ENCODE measurements at regions not wholly inside any gene's neighbourhood (a gene's known extent, or its start where the extent isn't known, plus 50 kb on each side); places are given as distances from the start of the nearest gene placed in this dataset.
"Not testable (repeated sequence)": the region's sequence is repeated elsewhere in the genome, so short reads cannot be mapped to it uniquely, and the experiment has no call there.

GRCh38 chr12:72742568-72742967, 470.4 kb downstream of the TRHDE start:
- Histone ChIP-seq H3K9me3 (no peaks in the 10 kb centered on the region), H3K27ac (no peak overlapping the region), H3K4me3 (no peak overlapping the region), H3K27me3 (no peaks in the 10 kb centered on the region), H3K4me1 (no peaks in the 10 kb centered on the region), H3K36me3 (ENCODE audit: low read depth, missing control alignments) (no peaks in the 10 kb centered on the region)
- TF ChIP-seq CTCF (IDR thresholded peaks at IDR 0.05) (no peak), POLR2A (IDR thresholded peaks at IDR 0.05) (no peak)
- intact Hi-C loops (cut with DNase I; ENCODE audit: low total_unique reads) = no loop called here
- no peak for DNase-seq

- H3K4me3 ChIP-seq = no peak overlapping the region
- no peaks in the 10 kb centered on the region for H3K27me3 ChIP-seq
- H3K36me3 ChIP-seq (ENCODE audit: low read depth, missing control alignments) = no peaks in the 10 kb centered on the region
- no peak overlapping the region for H3K27ac ChIP-seq
- no peaks in the 10 kb centered on the region for H3K4me1 ChIP-seq
- intact Hi-C loops (cut with DNase I; ENCODE audit: low total_unique reads) = no loop called here
- 88 to 93% methylated on average over 2 of the region's 2 CpGs for WGBS, 2 donors
- TF ChIP-seq CTCF (IDR thresholded peaks at IDR 0.05) (no peak), POLR2A (IDR thresholded peaks at IDR 0.05) (no peak)
- H3K9me3 ChIP-seq = no peaks in the 10 kb centered on the region
- DNase-seq = no peak
Measured at GRCh38 chr12:72746048-72746447, 473.9 kb downstream of the TRHDE start.

GRCh38 chr12:72747111-72747849, 475.1 kb downstream of the TRHDE start:
- no peak for DNase-seq
- TF ChIP-seq POLR2A (IDR thresholded peaks at IDR 0.05) (no peak), CTCF (IDR thresholded peaks at IDR 0.05) (no peak)
- Histone ChIP-seq H3K27me3 (no peaks in the 10 kb centered on the region), H3K4me3 (no peak overlapping the region), H3K36me3 (ENCODE audit: low read depth, missing control alignments) (no peaks in the 10 kb centered on the region), H3K27ac (no peak overlapping the region), H3K9me3 (no peaks in the 10 kb centered on the region), H3K4me1 (no peaks in the 10 kb centered on the region)
- intact Hi-C loops (cut with DNase I; ENCODE audit: low total_unique reads) = no loop called here
- 60 to 66% methylated on average over 4 of the region's 4 CpGs for WGBS, 2 donors

GRCh38 chr12:72748971-72749370, 476.8 kb downstream of the TRHDE start:
- Histone ChIP-seq H3K4me3 (no peak overlapping the region), H3K27ac (no peak overlapping the region), H3K36me3 (ENCODE audit: low read depth, missing control alignments) (no peaks in the 10 kb centered on the region), H3K27me3 (no peaks in the 10 kb centered on the region), H3K4me1 (no peaks in the 10 kb centered on the region), H3K9me3 (no peaks in the 10 kb centered on the region)
- no peak for DNase-seq
- TF ChIP-seq POLR2A (IDR thresholded peaks at IDR 0.05) = no peak
- no peak for TF ChIP-seq CTCF (IDR thresholded peaks at IDR 0.05)
- intact Hi-C loops (cut with DNase I; ENCODE audit: low total_unique reads) = no loop called here
- 87 to 97% methylated on average over 1 of the region's 1 CpG for WGBS, 2 donors

GRCh38 chr12:72753571-72753970, 481.4 kb downstream of the TRHDE start:
- Histone ChIP-seq H3K9me3 (no peaks in the 10 kb centered on the region), H3K36me3 (ENCODE audit: low read depth, missing control alignments) (no peaks in the 10 kb centered on the region), H3K4me3 (no peak overlapping the region), H3K27ac (no peak overlapping the region), H3K27me3 (no peaks in the 10 kb centered on the region), H3K4me1 (no peaks in the 10 kb centered on the region)
- TF ChIP-seq CTCF (IDR thresholded peaks at IDR 0.05) (no peak), POLR2A (IDR thresholded peaks at IDR 0.05) (no peak)
- intact Hi-C loops (cut with DNase I; ENCODE audit: low total_unique reads) = no loop called here
- DNase-seq = no peak
- WGBS, 2 donors = 22 to 29% methylated on average over 3 of the region's 3 CpGs

- 43 to 67% methylated on average over 18 of the region's 18 CpGs for WGBS, 2 donors
- not testable (repeated sequence) for H3K36me3 ChIP-seq (ENCODE audit: low read depth, missing control alignments)
Measured at GRCh38 chr12:72754026-72754425, 481.9 kb downstream of the TRHDE start.

More at GRCh38 chr12:72754026-72754425, 481.9 kb downstream of the TRHDE start:
- H3K4me1 ChIP-seq; H3K27me3 ChIP-seq; intact Hi-C loops (cut with DNase I; ENCODE audit: low total_unique reads); H3K4me3 ChIP-seq; H3K27ac ChIP-seq; H3K9me3 ChIP-seq; DNase-seq: not testable (repeated sequence)

All from testis (tissue), 2 donors.